ENCODE measurements at regions not wholly inside any gene's neighbourhood (a gene's known extent, or its start where the extent isn't known, plus 50 kb on each side); places are given as distances from the start of the nearest gene placed in this dataset.

DNA sequence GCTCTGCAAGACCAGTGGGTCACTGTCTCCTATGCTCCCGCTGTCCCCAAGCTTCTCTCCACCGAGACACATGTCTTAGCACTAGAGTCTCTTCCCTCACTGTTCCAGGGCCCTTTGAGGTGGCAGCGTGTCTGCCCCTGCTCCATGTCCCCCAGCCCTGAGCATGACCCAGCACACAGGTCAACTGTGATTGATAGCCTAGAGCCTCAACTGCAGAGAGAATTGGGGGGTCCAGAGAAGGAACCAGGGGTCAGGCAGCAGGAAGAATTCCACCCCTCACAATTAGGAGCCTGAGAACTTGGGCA, 54.6 kb upstream of the ODC1 start (continued):
- TF ChIP-seq, protein P1, sequence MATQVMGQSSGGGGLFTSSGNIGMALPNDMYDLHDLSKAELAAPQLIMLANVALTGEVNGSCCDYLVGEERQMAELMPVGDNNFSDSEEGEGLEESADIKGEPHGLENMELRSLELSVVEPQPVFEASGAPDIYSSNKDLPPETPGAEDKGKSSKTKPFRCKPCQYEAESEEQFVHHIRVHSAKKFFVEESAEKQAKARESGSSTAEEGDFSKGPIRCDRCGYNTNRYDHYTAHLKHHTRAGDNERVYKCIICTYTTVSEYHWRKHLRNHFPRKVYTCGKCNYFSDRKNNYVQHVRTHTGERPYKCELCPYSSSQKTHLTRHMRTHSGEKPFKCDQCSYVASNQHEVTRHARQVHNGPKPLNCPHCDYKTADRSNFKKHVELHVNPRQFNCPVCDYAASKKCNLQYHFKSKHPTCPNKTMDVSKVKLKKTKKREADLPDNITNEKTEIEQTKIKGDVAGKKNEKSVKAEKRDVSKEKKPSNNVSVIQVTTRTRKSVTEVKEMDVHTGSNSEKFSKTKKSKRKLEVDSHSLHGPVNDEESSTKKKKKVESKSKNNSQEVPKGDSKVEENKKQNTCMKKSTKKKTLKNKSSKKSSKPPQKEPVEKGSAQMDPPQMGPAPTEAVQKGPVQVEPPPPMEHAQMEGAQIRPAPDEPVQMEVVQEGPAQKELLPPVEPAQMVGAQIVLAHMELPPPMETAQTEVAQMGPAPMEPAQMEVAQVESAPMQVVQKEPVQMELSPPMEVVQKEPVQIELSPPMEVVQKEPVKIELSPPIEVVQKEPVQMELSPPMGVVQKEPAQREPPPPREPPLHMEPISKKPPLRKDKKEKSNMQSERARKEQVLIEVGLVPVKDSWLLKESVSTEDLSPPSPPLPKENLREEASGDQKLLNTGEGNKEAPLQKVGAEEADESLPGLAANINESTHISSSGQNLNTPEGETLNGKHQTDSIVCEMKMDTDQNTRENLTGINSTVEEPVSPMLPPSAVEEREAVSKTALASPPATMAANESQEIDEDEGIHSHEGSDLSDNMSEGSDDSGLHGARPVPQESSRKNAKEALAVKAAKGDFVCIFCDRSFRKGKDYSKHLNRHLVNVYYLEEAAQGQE (IDR thresholded peaks at IDR 0.05; ENCODE audit: unreplicated experiment): no peak
- no peak for TF ChIP-seq NANOG (IDR thresholded peaks at IDR 0.05; ENCODE audit: borderline replicate concordance)

DNA sequence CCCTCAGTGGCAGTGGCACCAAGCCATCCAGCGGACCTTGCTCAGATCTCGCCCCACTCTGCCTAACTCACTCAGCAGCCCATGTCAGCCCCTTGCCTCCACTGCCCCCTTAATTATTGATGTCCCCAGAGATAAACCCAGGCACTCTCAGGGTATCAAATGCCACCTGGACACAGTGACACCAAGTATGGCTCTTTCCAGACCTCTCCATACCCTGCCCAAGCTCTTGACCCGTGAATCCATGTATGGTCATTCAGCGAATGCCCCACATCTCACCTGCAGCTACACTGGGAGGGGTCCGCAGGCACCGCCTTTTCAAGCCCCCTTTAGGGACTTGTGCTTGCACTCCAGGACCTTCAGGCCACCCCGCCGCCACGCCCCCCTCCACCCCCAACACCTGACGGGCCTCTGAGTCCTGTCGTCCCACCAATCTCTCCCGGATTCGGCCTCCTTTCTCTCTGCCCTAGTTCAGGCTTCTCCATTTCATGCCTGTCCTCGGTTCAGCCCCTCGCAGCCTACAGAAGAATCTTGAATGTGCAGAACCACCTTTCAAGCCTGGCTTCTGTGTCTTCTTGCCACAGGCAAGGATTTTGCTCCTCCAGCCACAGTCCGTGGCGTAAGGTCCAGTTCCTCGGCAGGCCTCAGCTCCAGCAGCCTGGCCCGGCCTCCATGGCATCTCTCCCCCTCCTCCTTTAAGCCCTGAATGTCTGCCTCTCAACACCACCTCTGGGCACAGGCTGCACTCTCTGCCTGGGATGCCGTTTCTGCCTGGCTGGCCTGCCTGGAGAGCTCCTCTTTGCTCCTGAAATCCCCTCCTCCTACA, 54.1 kb upstream of the ODC1 start:
- no peak overlapping the region for H3K27ac Mint-ChIP-seq
- H3K4me2 ChIP-seq: no peak overlapping the region
- DNase-seq (ENCODE audit: low spot score): no peak
- TF ChIP-seq STAT1 (IDR thresholded peaks at IDR 0.05; ENCODE audit: unreplicated experiment) (no peak), POLR2AphosphoS5 (IDR thresholded peaks at IDR 0.05; ENCODE audit: low read depth) (no peak), JUNB (IDR thresholded peaks at IDR 0.05; ENCODE audit: unreplicated experiment) (no peak), EZH2 (IDR thresholded peaks at IDR 0.05; ENCODE audit: low read depth, unreplicated experiment) (no peak), ZNF114 (CRISPR knock-in tag; IDR thresholded peaks at IDR 0.05) (no peak), EZH2phosphoT487 (IDR thresholded peaks at IDR 0.05; ENCODE audit: unreplicated experiment) (no peak), NANOG (IDR thresholded peaks at IDR 0.05; ENCODE audit: borderline replicate concordance) (no peak), CREB1 (CRISPR knock-in tag; IDR thresholded peaks at IDR 0.05; ENCODE audit: low read depth) (no peak)
- TF ChIP-seq, protein P2, sequence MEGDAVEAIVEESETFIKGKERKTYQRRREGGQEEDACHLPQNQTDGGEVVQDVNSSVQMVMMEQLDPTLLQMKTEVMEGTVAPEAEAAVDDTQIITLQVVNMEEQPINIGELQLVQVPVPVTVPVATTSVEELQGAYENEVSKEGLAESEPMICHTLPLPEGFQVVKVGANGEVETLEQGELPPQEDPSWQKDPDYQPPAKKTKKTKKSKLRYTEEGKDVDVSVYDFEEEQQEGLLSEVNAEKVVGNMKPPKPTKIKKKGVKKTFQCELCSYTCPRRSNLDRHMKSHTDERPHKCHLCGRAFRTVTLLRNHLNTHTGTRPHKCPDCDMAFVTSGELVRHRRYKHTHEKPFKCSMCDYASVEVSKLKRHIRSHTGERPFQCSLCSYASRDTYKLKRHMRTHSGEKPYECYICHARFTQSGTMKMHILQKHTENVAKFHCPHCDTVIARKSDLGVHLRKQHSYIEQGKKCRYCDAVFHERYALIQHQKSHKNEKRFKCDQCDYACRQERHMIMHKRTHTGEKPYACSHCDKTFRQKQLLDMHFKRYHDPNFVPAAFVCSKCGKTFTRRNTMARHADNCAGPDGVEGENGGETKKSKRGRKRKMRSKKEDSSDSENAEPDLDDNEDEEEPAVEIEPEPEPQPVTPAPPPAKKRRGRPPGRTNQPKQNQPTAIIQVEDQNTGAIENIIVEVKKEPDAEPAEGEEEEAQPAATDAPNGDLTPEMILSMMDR (conservative IDR thresholded peaks at IDR 0.05; ENCODE audit: low read depth in 2 of 2): no peak
- TF ChIP-seq, protein P3, sequence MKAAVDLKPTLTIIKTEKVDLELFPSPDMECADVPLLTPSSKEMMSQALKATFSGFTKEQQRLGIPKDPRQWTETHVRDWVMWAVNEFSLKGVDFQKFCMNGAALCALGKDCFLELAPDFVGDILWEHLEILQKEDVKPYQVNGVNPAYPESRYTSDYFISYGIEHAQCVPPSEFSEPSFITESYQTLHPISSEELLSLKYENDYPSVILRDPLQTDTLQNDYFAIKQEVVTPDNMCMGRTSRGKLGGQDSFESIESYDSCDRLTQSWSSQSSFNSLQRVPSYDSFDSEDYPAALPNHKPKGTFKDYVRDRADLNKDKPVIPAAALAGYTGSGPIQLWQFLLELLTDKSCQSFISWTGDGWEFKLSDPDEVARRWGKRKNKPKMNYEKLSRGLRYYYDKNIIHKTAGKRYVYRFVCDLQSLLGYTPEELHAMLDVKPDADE (IDR thresholded peaks at IDR 0.05): no peak
- TF ChIP-seq, protein P4, sequence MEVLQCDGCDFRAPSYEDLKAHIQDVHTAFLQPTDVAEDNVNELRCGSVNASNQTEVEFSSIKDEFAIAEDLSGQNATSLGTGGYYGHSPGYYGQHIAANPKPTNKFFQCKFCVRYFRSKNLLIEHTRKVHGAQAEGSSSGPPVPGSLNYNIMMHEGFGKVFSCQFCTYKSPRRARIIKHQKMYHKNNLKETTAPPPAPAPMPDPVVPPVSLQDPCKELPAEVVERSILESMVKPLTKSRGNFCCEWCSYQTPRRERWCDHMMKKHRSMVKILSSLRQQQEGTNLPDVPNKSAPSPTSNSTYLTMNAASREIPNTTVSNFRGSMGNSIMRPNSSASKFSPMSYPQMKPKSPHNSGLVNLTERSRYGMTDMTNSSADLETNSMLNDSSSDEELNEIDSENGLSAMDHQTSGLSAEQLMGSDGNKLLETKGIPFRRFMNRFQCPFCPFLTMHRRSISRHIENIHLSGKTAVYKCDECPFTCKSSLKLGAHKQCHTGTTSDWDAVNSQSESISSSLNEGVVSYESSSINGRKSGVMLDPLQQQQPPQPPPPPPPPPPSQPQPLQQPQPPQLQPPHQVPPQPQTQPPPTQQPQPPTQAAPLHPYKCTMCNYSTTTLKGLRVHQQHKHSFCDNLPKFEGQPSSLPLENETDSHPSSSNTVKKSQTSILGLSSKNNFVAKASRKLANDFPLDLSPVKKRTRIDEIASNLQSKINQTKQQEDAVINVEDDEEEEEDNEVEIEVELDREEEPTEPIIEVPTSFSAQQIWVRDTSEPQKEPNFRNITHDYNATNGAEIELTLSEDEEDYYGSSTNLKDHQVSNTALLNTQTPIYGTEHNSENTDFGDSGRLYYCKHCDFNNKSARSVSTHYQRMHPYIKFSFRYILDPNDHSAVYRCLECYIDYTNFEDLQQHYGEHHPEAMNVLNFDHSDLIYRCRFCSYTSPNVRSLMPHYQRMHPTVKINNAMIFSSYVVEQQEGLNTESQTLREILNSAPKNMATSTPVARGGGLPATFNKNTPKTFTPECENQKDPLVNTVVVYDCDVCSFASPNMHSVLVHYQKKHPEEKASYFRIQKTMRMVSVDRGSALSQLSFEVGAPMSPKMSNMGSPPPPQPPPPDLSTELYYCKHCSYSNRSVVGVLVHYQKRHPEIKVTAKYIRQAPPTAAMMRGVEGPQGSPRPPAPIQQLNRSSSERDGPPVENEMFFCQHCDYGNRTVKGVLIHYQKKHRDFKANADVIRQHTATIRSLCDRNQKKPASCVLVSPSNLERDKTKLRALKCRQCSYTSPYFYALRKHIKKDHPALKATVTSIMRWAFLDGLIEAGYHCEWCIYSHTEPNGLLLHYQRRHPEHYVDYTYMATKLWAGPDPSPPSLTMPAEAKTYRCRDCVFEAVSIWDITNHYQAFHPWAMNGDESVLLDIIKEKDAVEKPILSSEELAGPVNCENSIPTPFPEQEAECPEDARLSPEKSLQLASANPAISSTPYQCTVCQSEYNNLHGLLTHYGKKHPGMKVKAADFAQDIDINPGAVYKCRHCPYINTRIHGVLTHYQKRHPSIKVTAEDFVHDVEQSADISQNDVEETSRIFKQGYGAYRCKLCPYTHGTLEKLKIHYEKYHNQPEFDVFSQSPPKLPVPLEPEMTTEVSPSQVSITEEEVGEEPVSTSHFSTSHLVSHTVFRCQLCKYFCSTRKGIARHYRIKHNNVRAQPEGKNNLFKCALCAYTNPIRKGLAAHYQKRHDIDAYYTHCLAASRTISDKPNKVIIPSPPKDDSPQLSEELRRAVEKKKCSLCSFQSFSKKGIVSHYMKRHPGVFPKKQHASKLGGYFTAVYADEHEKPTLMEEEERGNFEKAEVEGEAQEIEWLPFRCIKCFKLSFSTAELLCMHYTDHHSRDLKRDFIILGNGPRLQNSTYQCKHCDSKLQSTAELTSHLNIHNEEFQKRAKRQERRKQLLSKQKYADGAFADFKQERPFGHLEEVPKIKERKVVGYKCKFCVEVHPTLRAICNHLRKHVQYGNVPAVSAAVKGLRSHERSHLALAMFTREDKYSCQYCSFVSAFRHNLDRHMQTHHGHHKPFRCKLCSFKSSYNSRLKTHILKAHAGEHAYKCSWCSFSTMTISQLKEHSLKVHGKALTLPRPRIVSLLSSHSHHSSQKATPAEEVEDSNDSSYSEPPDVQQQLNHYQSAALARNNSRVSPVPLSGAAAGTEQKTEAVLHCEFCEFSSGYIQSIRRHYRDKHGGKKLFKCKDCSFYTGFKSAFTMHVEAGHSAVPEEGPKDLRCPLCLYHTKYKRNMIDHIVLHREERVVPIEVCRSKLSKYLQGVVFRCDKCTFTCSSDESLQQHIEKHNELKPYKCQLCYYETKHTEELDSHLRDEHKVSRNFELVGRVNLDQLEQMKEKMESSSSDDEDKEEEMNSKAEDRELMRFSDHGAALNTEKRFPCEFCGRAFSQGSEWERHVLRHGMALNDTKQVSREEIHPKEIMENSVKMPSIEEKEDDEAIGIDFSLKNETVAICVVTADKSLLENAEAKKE (CRISPR knock-in tag; IDR thresholded peaks at IDR 0.05): no peak

More for the DNA sequence above, 54.1 kb upstream of the ODC1 start:
- no peak for ATAC-seq
- H3K4me1 ChIP-seq (ENCODE audit: insufficient read depth): no peaks in the 10 kb centered on the region
- H3K9me2 ChIP-seq (ENCODE audit: insufficient read depth): no peaks in the 10 kb centered on the region
- no peaks in the 10 kb centered on the region for H4K20me1 ChIP-seq (replicated peaks; ENCODE audit: insufficient read depth)
- H3F3A ChIP-seq (replicated peaks; ENCODE audit: low read depth): no peaks in the 10 kb centered on the region
- no peak overlapping the region for H3K27ac ChIP-seq (ENCODE audit: low read depth)
- H3K4me3 ChIP-seq: no peak overlapping the region
- H3K36me3 Mint-ChIP-seq (ENCODE audit: low read depth): no peaks in the 10 kb centered on the region
- no peak overlapping the region; the same call in 2 of the 3 replicates for H3K4me3 Mint-ChIP-seq
- peaks cover 3% of the 10 kb centered on the region for H3K27me3 Mint-ChIP-seq (ENCODE audit: insufficient read depth, low read depth, poor library complexity)
- H2AFZ ChIP-seq: no peak overlapping the region
- H3K36me3 ChIP-seq (ENCODE audit: insufficient read depth): no peaks in the 10 kb centered on the region
- H3K79me2 ChIP-seq (replicated peaks; ENCODE audit: insufficient read depth): no peaks in the 10 kb centered on the region
- H3K9me3 Mint-ChIP-seq: no peaks in the 10 kb centered on the region
- H3K4me1 Mint-ChIP-seq: peaks cover 2% of the 10 kb centered on the region; the same call in 2 of the 3 replicates
- H3K27me3 ChIP-seq (ENCODE audit: insufficient read depth): no peaks in the 10 kb centered on the region

All from GM23338 (cell line).